Ishikawa (cell line): ENCODE measurements at regions not wholly inside any gene's neighbourhood (a gene's known extent, or its start where the extent isn't known, plus 50 kb on each side); places are given as distances from the start of the nearest gene placed in this dataset.

ENCODE experiments used
- EP300 ChIP-seq: IDR thresholded peaks from 2 replicates; pipeline ENCODE4 v1.6.1; 2012; ENCODE audit warnings: borderline replicate concordance
- FOXM1 ChIP-seq: IDR thresholded peaks from 2 replicates; pipeline ENCODE4 v1.6.1; 2012; ENCODE audit warnings: low read depth, borderline replicate concordance
- MAX ChIP-seq: IDR thresholded peaks from 2 replicates; pipeline ENCODE4 v1.6.1; 2012
- TAF1 ChIP-seq: IDR thresholded peaks from 2 replicates; pipeline ENCODE4 v1.6.1; 2012; ENCODE audit warnings: low read depth, mild to moderate bottlenecking
- TEAD4 ChIP-seq: IDR thresholded peaks from 2 replicates; pipeline ENCODE4 v1.6.1; 2012

GRCh38 chr3:72043204-72044133 is 258.5 kb upstream of the PROK2 start:
- TF ChIP-seq MAX (no peak), EP300 (no peak), TAF1 (no peak), FOXM1 (no peak), TEAD4 (no peak)
